ENCODE measurements at regions not wholly inside any gene's neighbourhood (a gene's known extent, or its start where the extent isn't known, plus 50 kb on each side); places are given as distances from the start of the nearest gene placed in this dataset.

DNA sequence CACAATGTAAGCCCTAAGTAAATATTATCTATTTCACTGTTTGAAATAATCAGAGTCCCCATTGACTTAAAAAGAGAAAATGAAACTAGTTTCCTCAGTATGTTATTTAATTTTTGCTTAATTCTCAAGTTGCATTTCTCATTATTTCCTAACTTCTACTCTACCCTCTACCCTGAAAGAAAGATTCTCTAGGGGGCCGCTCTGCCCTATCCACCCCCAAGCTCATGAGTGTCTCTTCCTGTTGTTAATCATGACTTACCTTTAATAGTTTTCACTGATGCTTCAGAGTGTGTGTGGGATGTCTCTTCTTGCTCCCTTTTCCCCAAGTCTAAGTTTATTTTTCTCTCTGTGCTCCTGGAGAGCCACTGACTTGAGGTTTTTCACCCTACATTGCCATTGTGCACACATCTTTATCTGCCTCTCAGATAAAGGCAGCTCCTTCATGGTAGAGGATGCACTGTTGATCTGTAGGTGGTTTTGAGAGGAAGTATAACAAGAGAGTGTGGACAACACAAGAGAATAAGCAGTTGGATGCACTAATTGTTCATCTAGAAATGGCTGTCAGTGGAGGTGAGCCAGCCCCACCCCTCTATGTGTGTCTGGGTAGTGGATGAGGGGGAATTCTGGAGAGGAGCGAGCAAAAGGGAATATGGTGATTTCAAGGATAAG, 261.7 kb downstream of the CHRM3 start:
- no peak for TF ChIP-seq CTCF (IDR thresholded peaks at IDR 0.05)
- no peak for TF ChIP-seq POLR2A (IDR thresholded peaks at IDR 0.05)
- TF ChIP-seq POLR2AphosphoS5 (IDR thresholded peaks at IDR 0.05; ENCODE audit: insufficient read depth in 1 of 2, low read depth in 1 of 2) = no peak

Measured in vagina (tissue), 2 donors.